WTC11 (cell line): ENCODE measurements at regions not wholly inside any gene's neighbourhood (a gene's known extent, or its start where the extent isn't known, plus 50 kb on each side); places are given as distances from the start of the nearest gene placed in this dataset.

Experiments used
- ATAC-seq: fragments of 200-7000 bp; cut with Tn5 transposase; 2 replicates; pipeline ENCODE4 v1.10.0; 2021; ENCODE audit warnings: mild to moderate bottlenecking, moderate library complexity
- CTCF ChIA-PET: fragments of 300-600 bp; sonication (Branson Sonifier 250); formaldehyde crosslinking; loops from one replicate; lab custom pipeline; 2021; ENCODE audit warnings: antibody characterized with exemption; lab: Charles Lee
- POLR2A ChIA-PET: fragments of 350-600 bp; sonication (Branson Sonifier 250); formaldehyde crosslinking; loops from one replicate; lab custom pipeline; 2021; ENCODE audit warnings: antibody characterized with exemption; lab: Charles Lee
- DNase-seq: peaks from one replicate; pipeline ENCODE4 v3.0.0; 2021; ENCODE audit warnings: low spot score
- H3K27ac Mint-ChIP-seq: 2 replicates; pipeline ENCODE4 v1.8.0; 2021; ENCODE audit warnings: mixed read lengths
- H3K27me3 Mint-ChIP-seq: 2 replicates; pipeline ENCODE4 v1.8.0; 2021; ENCODE audit warnings: low read depth, mild to moderate bottlenecking, moderate library complexity, mixed read lengths
- H3K36me3 Mint-ChIP-seq: 2 replicates; pipeline ENCODE4 v1.8.0; 2021; ENCODE audit warnings: mixed read lengths
- H3K4me1 Mint-ChIP-seq: 2 replicates; pipeline ENCODE4 v1.8.0; 2022; ENCODE audit warnings: mixed read lengths
- H3K4me3 Mint-ChIP-seq: 2 replicates; pipeline ENCODE4 v1.8.0; 2021; ENCODE audit warnings: mild to moderate bottlenecking, moderate library complexity, mixed read lengths
- H3K9me3 Mint-ChIP-seq: 2 replicates; pipeline ENCODE4 v1.8.0; 2021; ENCODE audit warnings: mixed read lengths
- ATF1 ChIP-seq: sonication (generic); formaldehyde crosslinking; IDR thresholded peaks from 2 replicates; pipeline ENCODE4 v1.8.1; 2023; ENCODE audit warnings: mild to moderate bottlenecking, moderate library complexity, missing genetic modification reagents
- ATF2 ChIP-seq: sonication (generic); formaldehyde crosslinking; IDR thresholded peaks from 2 replicates; pipeline ENCODE4 v1.8.1; 2022; ENCODE audit warnings: low read depth, missing genetic modification reagents, borderline replicate concordance
- ETV6 ChIP-seq: sonication (generic); formaldehyde crosslinking; IDR thresholded peaks from 2 replicates; pipeline ENCODE4 v1.8.1; 2022; ENCODE audit warnings: mild to moderate bottlenecking, missing genetic modification reagents
- FOXJ3 ChIP-seq: sonication (generic); formaldehyde crosslinking; IDR thresholded peaks from 2 replicates; pipeline ENCODE4 v1.9.0; 2021; ENCODE audit warnings: missing genetic modification reagents, mild to moderate bottlenecking, borderline replicate concordance
- FOXP1 ChIP-seq: sonication (generic); formaldehyde crosslinking; IDR thresholded peaks from 2 replicates; pipeline ENCODE4 v1.8.0; 2022; ENCODE audit warnings: missing genetic modification reagents, mild to moderate bottlenecking, moderate library complexity, borderline replicate concordance
- IRF1 ChIP-seq: sonication (generic); formaldehyde crosslinking; IDR thresholded peaks from 2 replicates; pipeline ENCODE4 v1.8.0; 2023; ENCODE audit warnings: missing genetic modification reagents
- KAT7 ChIP-seq: sonication (generic); formaldehyde crosslinking; IDR thresholded peaks from 2 replicates; pipeline ENCODE4 v1.8.1; 2023; ENCODE audit warnings: missing genetic modification reagents, mild to moderate bottlenecking, borderline replicate concordance
- NFE2L1 ChIP-seq: sonication (generic); formaldehyde crosslinking; IDR thresholded peaks from 2 replicates; pipeline ENCODE4 v1.8.1; 2023; ENCODE audit warnings: missing genetic modification reagents
- NFYB ChIP-seq: sonication (generic); formaldehyde crosslinking; conservative IDR thresholded peaks from 2 replicates; pipeline ENCODE4 v1.8.0; 2022; ENCODE audit warnings: low read depth, missing genetic modification reagents
- PRRX2 ChIP-seq: fragments of 250-450 bp; sonication (Bioruptor Pico); IDR thresholded peaks from 2 replicates; pipeline ENCODE4 v1.8.0; 2021; ENCODE audit warnings: mild to moderate bottlenecking
- RELA ChIP-seq: sonication (generic); formaldehyde crosslinking; IDR thresholded peaks from 2 replicates; pipeline ENCODE4 v1.8.1; 2022; ENCODE audit warnings: missing genetic modification reagents, mild to moderate bottlenecking, borderline replicate concordance
- SP1 ChIP-seq: sonication (generic); formaldehyde crosslinking; conservative IDR thresholded peaks from 2 replicates; pipeline ENCODE4 v1.8.1; 2022; ENCODE audit warnings: missing genetic modification reagents
- TP53 ChIP-seq: sonication (generic); formaldehyde crosslinking; IDR thresholded peaks from 2 replicates; pipeline ENCODE4 v1.8.1; 2023; ENCODE audit warnings: mild to moderate bottlenecking, missing genetic modification reagents
- ZNF138 ChIP-seq: sonication (generic); formaldehyde crosslinking; conservative IDR thresholded peaks from 2 replicates; pipeline ENCODE4 v1.8.1; 2022; ENCODE audit warnings: mild to moderate bottlenecking, moderate library complexity, missing genetic modification reagents
- ZNF396 ChIP-seq: fragments of 250-450 bp; sonication (Bioruptor Pico); IDR thresholded peaks from 2 replicates; pipeline ENCODE4 v1.8.0; 2021; ENCODE audit warnings: mild to moderate bottlenecking, moderate library complexity, borderline replicate concordance
- ZNF423 ChIP-seq: fragments of 250-450 bp; sonication (Bioruptor Pico); IDR thresholded peaks from 2 replicates; pipeline ENCODE4 v2.1.2; 2022; ENCODE audit warnings: mild to moderate bottlenecking, moderate library complexity
- ZSCAN18 ChIP-seq: fragments of 250-450 bp; sonication (Bioruptor Pico); IDR thresholded peaks from 2 replicates; pipeline ENCODE4 v2.1.2; 2022; ENCODE audit warnings: mild to moderate bottlenecking, moderate library complexity
- TF ChIP-seq, protein P1 (sequence below): sonication (generic); formaldehyde crosslinking; IDR thresholded peaks from 2 replicates; pipeline ENCODE4 v1.8.0; 2022; ENCODE audit warnings: mild to moderate bottlenecking, missing genetic modification reagents
- TF ChIP-seq, protein P2 (sequence below): sonication (generic); formaldehyde crosslinking; IDR thresholded peaks from 2 replicates; pipeline ENCODE4 v1.8.1; 2023; ENCODE audit warnings: mild to moderate bottlenecking, missing genetic modification reagents, moderate library complexity
- TF ChIP-seq, protein P3 (sequence below): sonication (generic); formaldehyde crosslinking; IDR thresholded peaks from 2 replicates; pipeline ENCODE4 v1.8.1; 2022; ENCODE audit warnings: mild to moderate bottlenecking, moderate library complexity, missing genetic modification reagents

DNA sequence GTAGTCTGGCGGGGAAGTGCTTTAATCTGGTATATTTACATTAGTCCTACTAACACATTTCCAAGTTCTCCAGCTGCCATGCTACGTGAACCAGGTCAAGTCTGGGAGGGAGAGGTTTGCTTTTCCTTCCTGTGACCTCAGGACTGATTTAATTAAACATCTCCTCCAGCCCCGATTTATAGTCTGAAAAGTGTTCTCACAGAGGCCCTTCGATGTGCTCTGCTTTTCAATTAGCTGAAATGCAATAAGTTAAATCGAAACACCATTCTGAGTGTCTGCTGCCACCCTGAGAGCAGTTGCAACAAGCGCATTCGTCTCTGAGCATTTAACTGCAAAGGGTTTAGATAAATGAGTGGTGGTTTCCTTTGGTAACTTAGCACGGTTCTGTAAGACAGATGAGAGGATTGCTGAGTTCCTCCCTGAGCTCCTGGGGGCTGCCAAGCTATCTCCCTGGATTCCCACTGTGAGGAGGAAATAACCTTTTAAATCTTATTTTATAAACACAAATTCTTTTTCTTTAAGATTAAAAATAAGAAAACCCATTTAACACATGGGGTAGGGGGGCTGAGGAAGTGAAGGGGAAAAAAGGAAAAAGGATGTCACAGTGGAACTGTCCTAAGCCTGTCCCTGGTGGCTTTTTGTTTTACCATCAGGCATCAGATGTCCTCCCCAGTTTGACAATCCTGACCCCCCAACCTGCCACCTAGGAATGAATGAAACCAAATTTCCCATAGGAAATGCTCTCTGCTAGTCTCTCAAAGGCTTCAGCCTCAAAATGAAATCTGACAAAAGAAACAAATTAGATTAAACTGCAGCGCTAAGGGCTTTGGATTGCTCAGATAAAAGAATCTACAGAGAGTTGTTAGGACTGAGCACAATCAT is 56.5 kb upstream of the CREB1 start:
- CTCF ChIA-PET, result interaction anchor here (0.6 to 2.6 kb wide), 25 partner anchors 32 to 672 kb away, joined by 3 to 34 read pairs (median 4); partner anchors contain the start of gene KLF7
- H3K9me3 Mint-ChIP-seq, result no peaks in the 10 kb centered on the region
- TF ChIP-seq NFYB (no peak), FOXJ3 (CRISPR knock-in tag) (no peak), TP53 (CRISPR knock-in tag) (no peak), ETV6 (CRISPR knock-in tag) (0 out of 2 replicates have a peak, but pooled peaks have one; percentile 20), SP1 (CRISPR knock-in tag) (0 out of 2 replicates have a peak, but pooled peaks have one; percentile 24)
- H3K4me1 Mint-ChIP-seq, result peaks cover 46% of the 10 kb centered on the region
- peak; percentile 40 for DNase-seq
- ATAC-seq, result peak; percentile 89
- POLR2A ChIA-PET, result interaction anchor here (0.7 kb wide), 1 partner anchor 654 kb away, joined by 4 read pairs; no protein-coding TSS in a partner anchor
- peak overlapping the region; percentile 64 for H3K27ac Mint-ChIP-seq
- H3K36me3 Mint-ChIP-seq, result no peaks in the 10 kb centered on the region
- H3K27me3 Mint-ChIP-seq, result no peaks in the 10 kb centered on the region
- H3K4me3 Mint-ChIP-seq, result no peak overlapping the region

DNA sequence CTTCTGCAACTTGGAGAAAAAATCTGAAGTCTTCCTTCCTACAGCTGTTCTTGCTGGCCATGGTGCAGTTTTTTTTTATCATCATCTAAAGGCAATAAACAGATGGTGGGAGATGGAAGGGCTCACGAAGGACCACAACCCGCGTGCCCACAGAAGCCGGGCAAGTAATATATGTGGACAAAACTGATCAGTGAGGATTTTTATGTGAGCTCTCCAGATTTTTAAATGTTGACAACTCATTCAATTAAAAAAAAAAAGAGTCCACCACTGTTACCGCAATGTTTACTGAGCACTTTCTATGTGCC is 55.9 kb upstream of the CREB1 start:
- no peak overlapping the region; the same call in 1 of the 2 replicates for H3K27ac Mint-ChIP-seq
- H3K4me1 Mint-ChIP-seq, result peaks cover 50% of the 10 kb centered on the region
- no peak overlapping the region for H3K4me3 Mint-ChIP-seq
- CTCF ChIA-PET, result interaction anchor here (0.6 to 2.6 kb wide), 21 partner anchors 31 to 672 kb away, joined by 3 to 34 read pairs (median 5); partner anchors contain the start of gene KLF7
- no peaks in the 10 kb centered on the region for H3K9me3 Mint-ChIP-seq
- POLR2A ChIA-PET, result interaction anchor here (0.7 kb wide), 1 partner anchor 654 kb away, joined by 4 read pairs; no protein-coding TSS in a partner anchor
- no peak for ATAC-seq
- DNase-seq, result no peak
- H3K27me3 Mint-ChIP-seq, result no peaks in the 10 kb centered on the region
- H3K36me3 Mint-ChIP-seq, result no peaks in the 10 kb centered on the region
- TF ChIP-seq ZNF396 (no peak), KAT7 (CRISPR knock-in tag) (no peak), ATF2 (CRISPR knock-in tag) (no peak), ATF1 (CRISPR knock-in tag) (no peak), ZSCAN18 (CRISPR knock-in tag) (no peak), IRF1 (CRISPR knock-in tag) (no peak), FOXP1 (CRISPR knock-in tag) (no peak), RELA (CRISPR knock-in tag) (no peak), ZNF138 (CRISPR knock-in tag) (no peak), PRRX2 (CRISPR knock-in tag) (no peak), NFE2L1 (no peak), ZNF423 (CRISPR knock-in tag) (no peak)
- TF ChIP-seq, protein P1, sequence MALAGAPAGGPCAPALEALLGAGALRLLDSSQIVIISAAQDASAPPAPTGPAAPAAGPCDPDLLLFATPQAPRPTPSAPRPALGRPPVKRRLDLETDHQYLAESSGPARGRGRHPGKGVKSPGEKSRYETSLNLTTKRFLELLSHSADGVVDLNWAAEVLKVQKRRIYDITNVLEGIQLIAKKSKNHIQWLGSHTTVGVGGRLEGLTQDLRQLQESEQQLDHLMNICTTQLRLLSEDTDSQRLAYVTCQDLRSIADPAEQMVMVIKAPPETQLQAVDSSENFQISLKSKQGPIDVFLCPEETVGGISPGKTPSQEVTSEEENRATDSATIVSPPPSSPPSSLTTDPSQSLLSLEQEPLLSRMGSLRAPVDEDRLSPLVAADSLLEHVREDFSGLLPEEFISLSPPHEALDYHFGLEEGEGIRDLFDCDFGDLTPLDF (CRISPR knock-in tag), result no peak
- TF ChIP-seq, protein P2, sequence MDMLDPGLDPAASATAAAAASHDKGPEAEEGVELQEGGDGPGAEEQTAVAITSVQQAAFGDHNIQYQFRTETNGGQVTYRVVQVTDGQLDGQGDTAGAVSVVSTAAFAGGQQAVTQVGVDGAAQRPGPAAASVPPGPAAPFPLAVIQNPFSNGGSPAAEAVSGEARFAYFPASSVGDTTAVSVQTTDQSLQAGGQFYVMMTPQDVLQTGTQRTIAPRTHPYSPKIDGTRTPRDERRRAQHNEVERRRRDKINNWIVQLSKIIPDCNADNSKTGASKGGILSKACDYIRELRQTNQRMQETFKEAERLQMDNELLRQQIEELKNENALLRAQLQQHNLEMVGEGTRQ (CRISPR knock-in tag), result no peak
- TF ChIP-seq, protein P3, sequence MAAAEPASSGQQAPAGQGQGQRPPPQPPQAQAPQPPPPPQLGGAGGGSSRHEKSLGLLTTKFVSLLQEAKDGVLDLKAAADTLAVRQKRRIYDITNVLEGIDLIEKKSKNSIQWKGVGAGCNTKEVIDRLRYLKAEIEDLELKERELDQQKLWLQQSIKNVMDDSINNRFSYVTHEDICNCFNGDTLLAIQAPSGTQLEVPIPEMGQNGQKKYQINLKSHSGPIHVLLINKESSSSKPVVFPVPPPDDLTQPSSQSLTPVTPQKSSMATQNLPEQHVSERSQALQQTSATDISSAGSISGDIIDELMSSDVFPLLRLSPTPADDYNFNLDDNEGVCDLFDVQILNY (CRISPR knock-in tag), result no peak
